SK-N-SH treated with all-trans-retinoic acid at 6 μM for 48 hours (cell line): ENCODE measurements at regions not wholly inside any gene's neighbourhood (a gene's known extent, or its start where the extent isn't known, plus 50 kb on each side); places are given as distances from the start of the nearest gene placed in this dataset.
"Not testable (repeated sequence)": the region's sequence is repeated elsewhere in the genome, so short reads cannot be mapped to it uniquely, and the experiment has no call there.

ENCODE experiments used
- ATAC-seq: fragments of 200-7000 bp; cut with Tn5 transposase; 3 replicates; pipeline ENCODE4 v1.9.1; 2020; ENCODE audit warnings: mild to moderate bottlenecking, moderate library complexity
- ARNTL ChIP-seq: fragments of 450-650 bp; formaldehyde crosslinking; IDR thresholded peaks from 2 replicates; pipeline ENCODE4 v1.5.0; 2020; ENCODE audit warnings: low read depth, mild to moderate bottlenecking, moderate library complexity, borderline replicate concordance
- CREB5 ChIP-seq: fragments of 250-450 bp; sonication (Bioruptor Pico); IDR thresholded peaks from 2 replicates; pipeline ENCODE4 v1.5.1; 2020; ENCODE audit warnings: low read depth, mild to moderate bottlenecking, moderate library complexity
- CSRNP3 ChIP-seq: fragments of 250-450 bp; sonication (Bioruptor Pico); IDR thresholded peaks from 2 replicates; pipeline ENCODE4 v1.5.1; 2021; ENCODE audit warnings: mild to moderate bottlenecking, moderate library complexity
- ESRRG ChIP-seq: fragments of 250-450 bp; sonication (Bioruptor Pico); IDR thresholded peaks from 2 replicates; pipeline ENCODE4 v1.6.1; 2021; ENCODE audit warnings: mild to moderate bottlenecking
- GLIS3 ChIP-seq: fragments of 250-450 bp; sonication (Bioruptor Pico); IDR thresholded peaks from 2 replicates; pipeline ENCODE4 v1.5.0; 2020; ENCODE audit warnings: mild to moderate bottlenecking, moderate library complexity
- ISL1 ChIP-seq: fragments of 250-450 bp; sonication (Bioruptor Pico); IDR thresholded peaks from 2 replicates; pipeline ENCODE4 v2.1.2; 2022; ENCODE audit warnings: mild to moderate bottlenecking, moderate library complexity
- OSR1 ChIP-seq: fragments of 250-450 bp; sonication (Bioruptor Pico); IDR thresholded peaks from 2 replicates; pipeline ENCODE4 v1.8.0; 2022; ENCODE audit warnings: moderate library complexity, mild to moderate bottlenecking, inconsistent platforms
- PATZ1 ChIP-seq: fragments of 250-450 bp; sonication (Bioruptor Pico); IDR thresholded peaks from 2 replicates; pipeline ENCODE4 v1.8.0; 2020; ENCODE audit warnings: mild to moderate bottlenecking, moderate library complexity, borderline replicate concordance
- POU6F1 ChIP-seq: fragments of 250-450 bp; sonication (Bioruptor Pico); IDR thresholded peaks from 2 replicates; pipeline ENCODE4 v1.8.0; 2021; ENCODE audit warnings: low read depth, mild to moderate bottlenecking, moderate library complexity, borderline replicate concordance
- TCF4 ChIP-seq: fragments of 250-450 bp; sonication (Bioruptor Pico); IDR thresholded peaks from 2 replicates; pipeline ENCODE4 v1.8.0; 2021; ENCODE audit warnings: mild to moderate bottlenecking, moderate library complexity, borderline replicate concordance
- TOX ChIP-seq: fragments of 250-450 bp; sonication (Bioruptor Pico); IDR thresholded peaks from 2 replicates; pipeline ENCODE4 v1.8.0; 2021; ENCODE audit warnings: mild to moderate bottlenecking, moderate library complexity, borderline replicate concordance
- TSHZ2 ChIP-seq: fragments of 250-450 bp; sonication (Bioruptor Pico); IDR thresholded peaks from 2 replicates; pipeline ENCODE4 v1.5.0; 2020; ENCODE audit warnings: mild to moderate bottlenecking, moderate library complexity
- ZFP3 ChIP-seq: fragments of 250-450 bp; sonication (Bioruptor Pico); IDR thresholded peaks from 2 replicates; pipeline ENCODE4 v1.5.0; 2020; ENCODE audit warnings: mild to moderate bottlenecking, moderate library complexity
- ZFP30 ChIP-seq: fragments of 450-650 bp; formaldehyde crosslinking; IDR thresholded peaks from 2 replicates; pipeline ENCODE4 v1.5.0; 2022; ENCODE audit warnings: mild to moderate bottlenecking, moderate library complexity
- ZNF565 ChIP-seq: fragments of 450-650 bp; formaldehyde crosslinking; conservative IDR thresholded peaks from 2 replicates; pipeline ENCODE4 v1.5.0; 2020; ENCODE audit warnings: low read depth, mild to moderate bottlenecking, moderate library complexity
- ZNF70 ChIP-seq: fragments of 450-650 bp; formaldehyde crosslinking; IDR thresholded peaks from 2 replicates; pipeline ENCODE4 v1.5.0; 2020; ENCODE audit warnings: mild to moderate bottlenecking, moderate library complexity
- ZNF8 ChIP-seq: fragments of 450-650 bp; formaldehyde crosslinking; IDR thresholded peaks from 2 replicates; pipeline ENCODE4 v1.5.0; 2020; ENCODE audit warnings: mild to moderate bottlenecking, moderate library complexity

GRCh38 chr4:111136967-111137366, 514.1 kb upstream of the PITX2 start:
- TF ChIP-seq OSR1 (no peak), GLIS3 (CRISPR knock-in tag) (no peak), CREB5 (CRISPR knock-in tag) (no peak), TSHZ2 (CRISPR knock-in tag) (no peak)

GRCh38 chr4:111143510-111143909, 520.6 kb upstream of the PITX2 start:
- no peak for ATAC-seq

More at GRCh38 chr4:111136967-111137366, 514.1 kb upstream of the PITX2 start:
- no peak for ATAC-seq

GRCh38 chr4:111154934-111155333, 532.1 kb upstream of the PITX2 start:
- no peak for ATAC-seq
- TF ChIP-seq ZNF8 (CRISPR knock-in tag) (no peak), GLIS3 (CRISPR knock-in tag) (no peak), TCF4 (CRISPR knock-in tag) (no peak)

More at GRCh38 chr4:111143510-111143909, 520.6 kb upstream of the PITX2 start:
- TF ChIP-seq OSR1 (no peak), PATZ1 (no peak)

GRCh38 chr4:111164556-111164955, 541.7 kb upstream of the PITX2 start:
- not testable (repeated sequence) for ATAC-seq

GRCh38 chr4:111174331-111174730, 551.5 kb upstream of the PITX2 start:
- no peak for ATAC-seq
- no peak for TF ChIP-seq ZNF8 (CRISPR knock-in tag)

GRCh38 chr4:111178231-111178630, 555.4 kb upstream of the PITX2 start:
- ATAC-seq, result no peak
- no peak for TF ChIP-seq POU6F1
- TF ChIP-seq TOX, result no peak
- TF ChIP-seq ZFP30 (CRISPR knock-in tag), result no peak
- TF ChIP-seq ZNF70 (CRISPR knock-in tag), result no peak
- TF ChIP-seq TSHZ2 (CRISPR knock-in tag), result no peak
- no peak for TF ChIP-seq ISL1 (CRISPR knock-in tag)
- TF ChIP-seq ESRRG, result no peak
- TF ChIP-seq CSRNP3 (CRISPR knock-in tag), result no peak
- no peak for TF ChIP-seq PATZ1
- no peak for TF ChIP-seq ARNTL (CRISPR knock-in tag)
- TF ChIP-seq ZFP3 (CRISPR knock-in tag), result no peak
- no peak for TF ChIP-seq ZNF565 (CRISPR knock-in tag)
- TF ChIP-seq CREB5 (CRISPR knock-in tag), result no peak
- TF ChIP-seq GLIS3 (CRISPR knock-in tag), result no peak
